OCI-LY3 (cell line): ENCODE measurements at regions not wholly inside any gene's neighbourhood (a gene's known extent, or its start where the extent isn't known, plus 50 kb on each side); places are given as distances from the start of the nearest gene placed in this dataset.

Experiments used
- H2AFZ ChIP-seq: fragments of 200-600, 300-600 bp; shearing (Covaris generic); 2 replicates; pipeline ENCODE4 v1.6.0; 2014; ENCODE audit warnings: antibody characterized with exemption, low read depth, low read length
- H3K27ac ChIP-seq: fragments of 200-600, 300-600 bp; sonication (generic); 2 replicates; pipeline ENCODE4 v1.5.1; 2014; ENCODE audit warnings: mild to moderate bottlenecking, low read length, moderate library complexity, mixed read lengths
- H3K27me3 ChIP-seq: fragments of 200-600, 300-600 bp; sonication (generic); 2 replicates; pipeline ENCODE4 v1.6.1; 2014; ENCODE audit warnings: low read depth, low read length, mixed read lengths
- H3K36me3 ChIP-seq: fragments of 200-600, 300-600 bp; sonication (generic); replicated peaks from 2 replicates; pipeline ENCODE3; 2014; ENCODE audit warnings: low read depth, low read length, mixed read lengths
- H3K4me1 ChIP-seq: fragments of 300-600, 200-600 bp; sonication (generic); 2 replicates; pipeline ENCODE4 v1.6.1; 2014; ENCODE audit warnings: low read length, mixed read lengths
- H3K4me2 ChIP-seq: fragments of 200-600, 300-600 bp; sonication (generic); 2 replicates; pipeline ENCODE4 v1.6.1; 2014; ENCODE audit warnings: low read length, mixed read lengths
- H3K4me3 ChIP-seq: fragments of 300-600, 200-600 bp; sonication (generic); 2 replicates; pipeline ENCODE4 v1.5.1; 2014; ENCODE audit warnings: antibody characterized with exemption, mild to moderate bottlenecking, low read length, moderate library complexity
- H3K79me2 ChIP-seq: fragments of 300-600, 200-600 bp; shearing (Covaris generic); 2 replicates; pipeline ENCODE4 v1.6.1; 2014; ENCODE audit warnings: mild to moderate bottlenecking, low read length, mixed read lengths
- H3K9ac ChIP-seq: fragments of 300-600, 200-600 bp; shearing (Covaris generic); 2 replicates; pipeline ENCODE4 v1.6.0; 2014; ENCODE audit warnings: mild to moderate bottlenecking, low read length, moderate library complexity
- H3K9me3 ChIP-seq: fragments of 200-600, 300-600 bp; shearing (Covaris generic); 2 replicates; pipeline ENCODE4 v1.6.1; 2014; ENCODE audit warnings: low read length, mixed read lengths; ENCODE audit not compliant: insufficient read depth
- H4K20me1 ChIP-seq: fragments of 200-600, 300-600 bp; sonication (generic); 2 replicates; pipeline ENCODE4 v1.6.1; 2016; ENCODE audit warnings: low read length, mixed read lengths; ENCODE audit not compliant: insufficient read depth
- CTCF ChIP-seq: fragments of 200-600, 300-600 bp; sonication (generic); IDR thresholded peaks from 2 replicates; pipeline ENCODE4 v1.5.1; 2014; ENCODE audit warnings: antibody characterized with exemption, low read length, low read depth
- EZH2phosphoT487 ChIP-seq: fragments of 200-600 bp; shearing (Covaris generic); IDR thresholded peaks from 2 replicates; pipeline ENCODE4 v1.6.1; 2018; ENCODE audit warnings: antibody characterized with exemption, mixed run types, low read depth

- Histone ChIP-seq H3K4me3 (no peak overlapping the region), H4K20me1 (no peaks in the 10 kb centered on the region), H3K4me1 (no peaks in the 10 kb centered on the region), H3K9me3 (no peaks in the 10 kb centered on the region), H2AFZ (no peak overlapping the region), H3K79me2 (no peaks in the 10 kb centered on the region), H3K9ac (no peak overlapping the region), H3K27me3 (no peaks in the 10 kb centered on the region), H3K27ac (no peak overlapping the region), H3K36me3 (no peaks in the 10 kb centered on the region), H3K4me2 (no peak overlapping the region)
- TF ChIP-seq EZH2phosphoT487 (no peak), CTCF (no peak)
These were observed 57.3 kb upstream of the OSBPL3 start for GRCh38 chr7:25037325-25037724.

GRCh38 chr7:25035274-25035673 lies 55.3 kb upstream of the OSBPL3 start:
- TF ChIP-seq CTCF (no peak), EZH2phosphoT487 (no peak)
- Histone ChIP-seq H3K36me3 (no peaks in the 10 kb centered on the region), H3K4me1 (peaks cover 10% of the 10 kb centered on the region), H3K4me3 (no peak overlapping the region), H3K9me3 (no peaks in the 10 kb centered on the region), H4K20me1 (no peaks in the 10 kb centered on the region), H3K79me2 (no peaks in the 10 kb centered on the region), H3K9ac (no peak overlapping the region), H2AFZ (no peak overlapping the region), H3K4me2 (no peak overlapping the region), H3K27ac (no peak overlapping the region), H3K27me3 (no peaks in the 10 kb centered on the region)

- no peak overlapping the region for H3K27ac ChIP-seq
- H3K36me3 ChIP-seq = no peaks in the 10 kb centered on the region
- no peak overlapping the region for H3K4me3 ChIP-seq
- no peak for TF ChIP-seq CTCF
- TF ChIP-seq EZH2phosphoT487 = no peak
- H3K4me2 ChIP-seq = no peak overlapping the region
- no peaks in the 10 kb centered on the region for H3K79me2 ChIP-seq
- no peaks in the 10 kb centered on the region for H3K27me3 ChIP-seq
- peaks cover 10% of the 10 kb centered on the region for H3K4me1 ChIP-seq
- H3K9me3 ChIP-seq = no peaks in the 10 kb centered on the region
- no peaks in the 10 kb centered on the region for H4K20me1 ChIP-seq
- no peak overlapping the region for H2AFZ ChIP-seq
- no peak overlapping the region for H3K9ac ChIP-seq
These were observed 54.2 kb upstream of the OSBPL3 start for GRCh38 chr7:25034136-25034535.

- Histone ChIP-seq H3K27me3 (no peaks in the 10 kb centered on the region), H3K36me3 (no peaks in the 10 kb centered on the region), H3K27ac (no peak overlapping the region), H3K4me1 (peaks cover 10% of the 10 kb centered on the region), H2AFZ (no peak overlapping the region), H3K4me3 (no peak overlapping the region), H4K20me1 (no peaks in the 10 kb centered on the region), H3K9me3 (no peaks in the 10 kb centered on the region), H3K79me2 (no peaks in the 10 kb centered on the region), H3K4me2 (no peak overlapping the region), H3K9ac (no peak overlapping the region)
- TF ChIP-seq CTCF = no peak
- no peak for TF ChIP-seq EZH2phosphoT487
These were observed 53.1 kb upstream of the OSBPL3 start for GRCh38 chr7:25032774-25033743.
